OCI-LY3 (cell line): ENCODE measurements at regions not wholly inside any gene's neighbourhood (a gene's known extent, or its start where the extent isn't known, plus 50 kb on each side); places are given as distances from the start of the nearest gene placed in this dataset.

Experiments
- H2AFZ ChIP-seq: fragments of 200-600, 300-600 bp; shearing (Covaris generic); 2 replicates; pipeline ENCODE4 v1.6.0; 2014; ENCODE audit warnings: antibody characterized with exemption, low read depth, low read length
- H3K27ac ChIP-seq: fragments of 200-600, 300-600 bp; sonication (generic); 2 replicates; pipeline ENCODE4 v1.5.1; 2014; ENCODE audit warnings: mild to moderate bottlenecking, low read length, moderate library complexity, mixed read lengths
- H3K27me3 ChIP-seq: fragments of 200-600, 300-600 bp; sonication (generic); 2 replicates; pipeline ENCODE4 v1.6.1; 2014; ENCODE audit warnings: low read depth, low read length, mixed read lengths
- H3K36me3 ChIP-seq: fragments of 200-600, 300-600 bp; sonication (generic); replicated peaks from 2 replicates; pipeline ENCODE3; 2014; ENCODE audit warnings: low read depth, low read length, mixed read lengths
- H3K4me1 ChIP-seq: fragments of 300-600, 200-600 bp; sonication (generic); 2 replicates; pipeline ENCODE4 v1.6.1; 2014; ENCODE audit warnings: low read length, mixed read lengths
- H3K4me2 ChIP-seq: fragments of 200-600, 300-600 bp; sonication (generic); 2 replicates; pipeline ENCODE4 v1.6.1; 2014; ENCODE audit warnings: low read length, mixed read lengths
- H3K4me3 ChIP-seq: fragments of 300-600, 200-600 bp; sonication (generic); 2 replicates; pipeline ENCODE4 v1.5.1; 2014; ENCODE audit warnings: antibody characterized with exemption, mild to moderate bottlenecking, low read length, moderate library complexity
- H3K79me2 ChIP-seq: fragments of 300-600, 200-600 bp; shearing (Covaris generic); 2 replicates; pipeline ENCODE4 v1.6.1; 2014; ENCODE audit warnings: mild to moderate bottlenecking, low read length, mixed read lengths
- H3K9ac ChIP-seq: fragments of 300-600, 200-600 bp; shearing (Covaris generic); 2 replicates; pipeline ENCODE4 v1.6.0; 2014; ENCODE audit warnings: mild to moderate bottlenecking, low read length, moderate library complexity
- H3K9me3 ChIP-seq: fragments of 200-600, 300-600 bp; shearing (Covaris generic); 2 replicates; pipeline ENCODE4 v1.6.1; 2014; ENCODE audit warnings: low read length, mixed read lengths; ENCODE audit not compliant: insufficient read depth
- H4K20me1 ChIP-seq: fragments of 200-600, 300-600 bp; sonication (generic); 2 replicates; pipeline ENCODE4 v1.6.1; 2016; ENCODE audit warnings: low read length, mixed read lengths; ENCODE audit not compliant: insufficient read depth
- EZH2phosphoT487 ChIP-seq: fragments of 200-600 bp; shearing (Covaris generic); IDR thresholded peaks from 2 replicates; pipeline ENCODE4 v1.6.1; 2018; ENCODE audit warnings: antibody characterized with exemption, mixed run types, low read depth
- TF ChIP-seq, protein P1 (sequence below): fragments of 200-600, 300-600 bp; sonication (generic); IDR thresholded peaks from 2 replicates; pipeline ENCODE4 v1.5.1; 2014; ENCODE audit warnings: antibody characterized with exemption, low read length, low read depth

DNA sequence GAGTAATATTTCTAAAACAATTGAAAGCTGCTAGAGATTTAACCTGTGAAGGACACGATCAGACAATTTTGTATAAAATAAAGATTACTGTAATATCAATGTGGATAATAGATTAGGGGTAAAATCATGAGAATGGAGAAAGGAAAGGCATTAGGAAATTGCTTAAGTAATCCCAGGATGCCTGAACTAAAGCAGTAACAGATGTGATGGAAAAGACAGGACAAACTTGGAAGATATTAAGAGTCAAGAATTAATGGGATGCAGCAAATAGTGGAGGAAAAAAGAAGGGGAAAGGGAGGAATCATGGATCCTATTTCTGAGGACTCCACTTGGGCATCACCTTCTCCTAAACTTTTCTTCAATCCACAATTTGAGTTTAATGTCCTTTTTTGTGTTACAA, 437.1 kb upstream of the PMFBP1 start:
- TF ChIP-seq EZH2phosphoT487, result no peak

DNA sequence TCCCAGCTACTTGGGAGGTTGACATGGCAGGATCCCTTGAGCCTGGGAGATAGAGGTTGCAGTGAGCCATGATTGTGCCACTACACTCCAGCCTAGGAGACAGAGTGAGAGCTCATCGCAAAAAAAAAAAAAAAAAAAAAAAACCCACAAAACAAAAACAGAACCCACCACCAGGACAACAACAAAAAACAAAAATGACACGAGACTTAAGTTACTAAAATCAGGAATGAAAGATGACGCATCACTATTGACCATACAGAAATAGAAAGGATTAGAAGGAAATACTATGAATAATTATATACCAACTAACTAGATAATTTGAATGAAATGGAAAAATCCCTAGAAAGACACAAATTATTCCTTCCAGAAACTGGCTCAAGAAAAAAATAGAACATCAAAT, 432.4 kb upstream of the PMFBP1 start:
- Histone ChIP-seq H3K79me2 (no peaks in the 10 kb centered on the region), H3K27me3 (no peaks in the 10 kb centered on the region), H3K9me3 (no peaks in the 10 kb centered on the region), H3K4me1 (peaks cover 16% of the 10 kb centered on the region), H2AFZ (no peak overlapping the region), H3K9ac (no peak overlapping the region), H4K20me1 (0 out of 2 replicates have a peak, but pooled peaks cover 4% of the 10 kb centered on the region), H3K4me2 (no peak overlapping the region), H3K4me3 (no peak overlapping the region), H3K36me3 (no peaks in the 10 kb centered on the region), H3K27ac (no peak overlapping the region)
- no peak for TF ChIP-seq EZH2phosphoT487
- TF ChIP-seq, protein P1, sequence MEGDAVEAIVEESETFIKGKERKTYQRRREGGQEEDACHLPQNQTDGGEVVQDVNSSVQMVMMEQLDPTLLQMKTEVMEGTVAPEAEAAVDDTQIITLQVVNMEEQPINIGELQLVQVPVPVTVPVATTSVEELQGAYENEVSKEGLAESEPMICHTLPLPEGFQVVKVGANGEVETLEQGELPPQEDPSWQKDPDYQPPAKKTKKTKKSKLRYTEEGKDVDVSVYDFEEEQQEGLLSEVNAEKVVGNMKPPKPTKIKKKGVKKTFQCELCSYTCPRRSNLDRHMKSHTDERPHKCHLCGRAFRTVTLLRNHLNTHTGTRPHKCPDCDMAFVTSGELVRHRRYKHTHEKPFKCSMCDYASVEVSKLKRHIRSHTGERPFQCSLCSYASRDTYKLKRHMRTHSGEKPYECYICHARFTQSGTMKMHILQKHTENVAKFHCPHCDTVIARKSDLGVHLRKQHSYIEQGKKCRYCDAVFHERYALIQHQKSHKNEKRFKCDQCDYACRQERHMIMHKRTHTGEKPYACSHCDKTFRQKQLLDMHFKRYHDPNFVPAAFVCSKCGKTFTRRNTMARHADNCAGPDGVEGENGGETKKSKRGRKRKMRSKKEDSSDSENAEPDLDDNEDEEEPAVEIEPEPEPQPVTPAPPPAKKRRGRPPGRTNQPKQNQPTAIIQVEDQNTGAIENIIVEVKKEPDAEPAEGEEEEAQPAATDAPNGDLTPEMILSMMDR, result no peak

More for the DNA sequence above, 437.1 kb upstream of the PMFBP1 start:
- Histone ChIP-seq H3K4me1 (peaks cover 19% of the 10 kb centered on the region), H2AFZ (no peak overlapping the region), H4K20me1 (0 out of 2 replicates have a peak, but pooled peaks cover 5% of the 10 kb centered on the region), H3K27me3 (no peaks in the 10 kb centered on the region), H3K27ac (no peak overlapping the region), H3K79me2 (no peaks in the 10 kb centered on the region), H3K36me3 (no peaks in the 10 kb centered on the region), H3K4me2 (no peak overlapping the region), H3K9me3 (no peaks in the 10 kb centered on the region), H3K4me3 (no peak overlapping the region), H3K9ac (no peak overlapping the region)

DNA sequence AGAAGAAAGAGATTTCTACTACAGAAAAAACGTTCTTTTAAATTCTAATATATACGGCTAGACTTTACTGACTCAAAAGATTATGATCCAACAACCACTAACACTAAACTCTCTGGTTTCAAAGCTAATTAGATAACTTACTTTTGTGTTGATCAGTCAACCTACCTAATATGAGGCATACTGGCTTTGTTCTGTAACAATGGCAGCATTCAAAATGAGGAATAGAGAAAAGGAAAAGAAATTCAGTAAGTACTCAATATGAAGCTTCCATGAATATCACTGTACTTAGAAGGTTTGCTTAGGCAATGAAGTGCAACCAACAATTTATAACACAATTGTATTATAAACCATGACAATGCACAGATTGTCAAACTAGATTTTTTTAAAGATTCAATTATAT, 430.5 kb upstream of the PMFBP1 start:
- Histone ChIP-seq H3K27me3 (no peaks in the 10 kb centered on the region), H3K4me2 (no peak overlapping the region), H3K9me3 (no peaks in the 10 kb centered on the region), H2AFZ (no peak overlapping the region), H3K36me3 (peaks cover under 1% of the 10 kb centered on the region), H3K4me1 (peaks cover 29% of the 10 kb centered on the region), H3K27ac (no peak overlapping the region), H3K9ac (no peak overlapping the region), H3K4me3 (no peak overlapping the region), H4K20me1 (0 out of 2 replicates have a peak, but pooled peaks cover 3% of the 10 kb centered on the region), H3K79me2 (no peaks in the 10 kb centered on the region; the same call in 1 of the 2 replicates)
- TF ChIP-seq EZH2phosphoT487, result no peak
- TF ChIP-seq, protein P1, result no peak

DNA sequence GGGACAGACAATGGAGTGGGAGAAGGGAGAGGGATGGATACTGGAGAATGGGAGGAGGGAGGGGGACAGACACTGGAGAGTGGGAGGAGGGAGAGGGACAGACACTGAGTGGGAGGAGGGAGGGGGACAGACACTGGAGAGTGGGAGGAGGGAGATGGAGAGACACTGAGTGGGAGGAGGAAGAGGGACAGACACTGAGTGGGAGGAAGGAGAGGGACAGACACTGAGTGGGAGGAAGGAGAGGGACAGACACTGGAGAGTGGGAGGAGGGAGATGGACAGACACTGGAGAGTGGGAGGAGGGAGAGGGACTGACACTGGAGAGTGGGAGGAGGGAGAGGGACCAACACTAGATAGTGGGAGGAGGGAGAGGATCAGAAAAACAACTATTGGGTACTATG, 426.7 kb upstream of the PMFBP1 start:
- H3K27ac ChIP-seq, result no peak overlapping the region
- H3K4me1 ChIP-seq, result peaks cover 37% of the 10 kb centered on the region
- H3K4me2 ChIP-seq, result no peak overlapping the region
- H3K4me3 ChIP-seq, result no peak overlapping the region
- peaks cover 5% of the 10 kb centered on the region for H3K36me3 ChIP-seq
- no peaks in the 10 kb centered on the region; the same call in 1 of the 2 replicates for H3K79me2 ChIP-seq
- H3K9me3 ChIP-seq, result no peaks in the 10 kb centered on the region
- H3K9ac ChIP-seq, result no peak overlapping the region
- TF ChIP-seq, protein P1, result no peak
- TF ChIP-seq EZH2phosphoT487, result no peak
- 0 out of 2 replicates have a peak, but pooled peaks cover 6% of the 10 kb centered on the region for H4K20me1 ChIP-seq
- no peak overlapping the region for H2AFZ ChIP-seq
- no peaks in the 10 kb centered on the region for H3K27me3 ChIP-seq
